GM23248 (cell line): ENCODE measurements at regions not wholly inside any gene's neighbourhood (a gene's known extent, or its start where the extent isn't known, plus 50 kb on each side); places are given as distances from the start of the nearest gene placed in this dataset.

ENCODE experiments used
- EZH2 ChIP-seq: fragments of 200-600 bp; sonication (generic); IDR thresholded peaks from 2 replicates; pipeline ENCODE4 v1.6.1; 2018; ENCODE audit warnings: antibody characterized with exemption, mild to moderate bottlenecking; ENCODE audit not compliant: insufficient read depth, poor library complexity, severe bottlenecking
- EZH2phosphoT487 ChIP-seq: fragments of 200-600 bp; sonication (generic); IDR thresholded peaks from 2 replicates; pipeline ENCODE4 v1.6.1; 2018; ENCODE audit warnings: antibody characterized with exemption, moderate library complexity, mild to moderate bottlenecking, low read depth; ENCODE audit not compliant: insufficient read depth

DNA sequence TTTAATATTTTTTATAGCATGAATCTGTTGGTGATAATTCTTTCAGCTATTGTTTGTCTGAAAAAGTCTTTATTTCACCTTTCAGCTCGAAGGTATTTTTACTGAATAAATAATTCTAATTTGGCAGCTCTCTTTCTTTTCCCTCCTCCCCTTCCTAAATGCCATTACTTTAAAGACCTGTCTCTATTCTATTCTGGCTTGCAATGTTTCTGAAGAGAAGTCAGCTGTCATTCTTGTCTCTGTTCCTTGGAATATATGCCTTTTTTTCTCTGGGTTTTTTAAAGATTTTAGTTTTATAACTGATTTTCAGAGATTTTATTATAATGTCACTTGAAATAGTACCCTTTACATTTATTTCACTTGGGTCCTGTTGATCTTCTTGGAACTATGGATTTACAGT is 237.9 kb upstream of the DAAM1 start:
- TF ChIP-seq EZH2 (no peak), EZH2phosphoT487 (no peak)
